HG03457 (cell line): ENCODE measurements at regions not wholly inside any gene's neighbourhood (a gene's known extent, or its start where the extent isn't known, plus 50 kb on each side); places are given as distances from the start of the nearest gene placed in this dataset.

Experiments used
- ATAC-seq: cut with Tn5 transposase; IDR thresholded peaks from one replicate; pipeline ENCODE4 v1.9.1; 2021; ENCODE audit warnings: moderate number of reproducible peaks; ENCODE audit not compliant: unreplicated experiment

- no peak for ATAC-seq
Observed at GRCh38 chr2:236861944-236862343, 223.7 kb upstream of the COPS8 start.

- ATAC-seq = no peak
Observed at GRCh38 chr2:236862526-236862925, 223.2 kb upstream of the COPS8 start.

GRCh38 chr2:236862961-236863728 lies 222.5 kb upstream of the COPS8 start:
- peak; percentile 91 for ATAC-seq

- no peak for ATAC-seq
Observed at GRCh38 chr2:236863729-236864126, 222.0 kb upstream of the COPS8 start.

GRCh38 chr2:236865052-236865451 lies 220.6 kb upstream of the COPS8 start:
- no peak for ATAC-seq

- ATAC-seq = no peak
Observed at GRCh38 chr2:236866542-236867340, 218.9 kb upstream of the COPS8 start.

GRCh38 chr2:236867441-236868260 lies 218.0 kb upstream of the COPS8 start:
- no peak for ATAC-seq

- no peak for ATAC-seq
Observed at GRCh38 chr2:236870370-236870769, 215.3 kb upstream of the COPS8 start.

GRCh38 chr2:236871500-236872001 lies 214.1 kb upstream of the COPS8 start:
- ATAC-seq = no peak

- ATAC-seq = no peak
Observed at GRCh38 chr2:236872015-236872414, 213.7 kb upstream of the COPS8 start.

- no peak for ATAC-seq
Observed at GRCh38 chr2:236872981-236873380, 212.7 kb upstream of the COPS8 start.

GRCh38 chr2:236873636-236874035 lies 212.1 kb upstream of the COPS8 start:
- no peak for ATAC-seq

GRCh38 chr2:236874866-236875481 lies 210.7 kb upstream of the COPS8 start:
- no peak for ATAC-seq

- ATAC-seq = no peak
Observed at GRCh38 chr2:236875906-236876505, 209.7 kb upstream of the COPS8 start.

- no peak for ATAC-seq
Observed at GRCh38 chr2:236876642-236877041, 209.0 kb upstream of the COPS8 start.

- no peak for ATAC-seq
Observed at GRCh38 chr2:236877972-236878371, 207.7 kb upstream of the COPS8 start.

- ATAC-seq = no peak
Observed at GRCh38 chr2:236879416-236879963, 206.2 kb upstream of the COPS8 start.

GRCh38 chr2:236882074-236882473 lies 203.6 kb upstream of the COPS8 start:
- ATAC-seq = no peak

GRCh38 chr2:236882930-236883329 lies 202.8 kb upstream of the COPS8 start:
- ATAC-seq = no peak

GRCh38 chr2:236883819-236884218 lies 201.9 kb upstream of the COPS8 start:
- ATAC-seq = no peak
